ENCODE measurements at regions not wholly inside any gene's neighbourhood (a gene's known extent, or its start where the extent isn't known, plus 50 kb on each side); places are given as distances from the start of the nearest gene placed in this dataset.

- Histone ChIP-seq H3F3A (ENCODE audit: low read depth) (no peaks in the 10 kb centered on the region), H2AFZ (replicated peaks) (peak overlapping the region; percentile 98), H3K4me2 (no peak overlapping the region), H3K27ac (no peak overlapping the region), H3K9me3 (ENCODE audit: low read depth) (no peaks in the 10 kb centered on the region), H4K20me1 (ENCODE audit: low read depth) (no peaks in the 10 kb centered on the region), H3K79me2 (ENCODE audit: low read depth) (no peaks in the 10 kb centered on the region), H3K27me3 (peaks cover 7% of the 10 kb centered on the region), H3K9ac (no peak overlapping the region), H3K36me3 (no peaks in the 10 kb centered on the region), H3K4me1 (peaks cover 4% of the 10 kb centered on the region), H3K4me3 (no peak overlapping the region)
- Mint-ChIP-seq H3K4me1 (peaks cover 15% of the 10 kb centered on the region), H3K36me3 (peaks cover 2% of the 10 kb centered on the region), H3K4me3 (peak overlapping the region; percentile 69), H3K9me3 (peaks cover 3% of the 10 kb centered on the region), H3K27me3 (ENCODE audit: insufficient read depth, low read depth) (peaks cover 13% of the 10 kb centered on the region), H3K27ac (no peak overlapping the region)
- DNase-seq (ENCODE audit: low spot score), result no peak
- no peak for TF ChIP-seq CTCF (IDR thresholded peaks at IDR 0.05)
- TF ChIP-seq EZH2 (IDR thresholded peaks at IDR 0.05), result no peak
- TF ChIP-seq EZH2phosphoT487 (IDR thresholded peaks at IDR 0.05), result no peak
These were observed 215.6 kb downstream of the TTC8 start for GRCh38 chr14:89040080-89040459.

- Histone ChIP-seq H3K27ac (no peak overlapping the region), H3F3A (ENCODE audit: low read depth) (no peaks in the 10 kb centered on the region), H2AFZ (replicated peaks) (peak overlapping the region; percentile 98), H3K9me3 (ENCODE audit: low read depth) (no peaks in the 10 kb centered on the region), H3K79me2 (ENCODE audit: low read depth) (no peaks in the 10 kb centered on the region), H3K9ac (no peak overlapping the region), H4K20me1 (ENCODE audit: low read depth) (no peaks in the 10 kb centered on the region), H3K4me2 (peak overlapping the region; percentile 77), H3K4me1 (peaks cover 4% of the 10 kb centered on the region), H3K4me3 (peak overlapping the region; percentile 36), H3K36me3 (no peaks in the 10 kb centered on the region), H3K27me3 (peaks cover 7% of the 10 kb centered on the region)
- H3K4me3 Mint-ChIP-seq, result peak overlapping the region; percentile 69
- peaks cover 2% of the 10 kb centered on the region for H3K36me3 Mint-ChIP-seq
- TF ChIP-seq EZH2 (IDR thresholded peaks at IDR 0.05) (peak; percentile 33), EZH2phosphoT487 (IDR thresholded peaks at IDR 0.05) (no peak), CTCF (IDR thresholded peaks at IDR 0.05) (peak; percentile 100)
- H3K4me1 Mint-ChIP-seq, result peaks cover 15% of the 10 kb centered on the region
- peaks cover 13% of the 10 kb centered on the region for H3K27me3 Mint-ChIP-seq (ENCODE audit: insufficient read depth, low read depth)
- H3K27ac Mint-ChIP-seq, result peak overlapping the region; percentile 30
- peaks cover 3% of the 10 kb centered on the region for H3K9me3 Mint-ChIP-seq
- peak; percentile 89 for DNase-seq (ENCODE audit: low spot score)
These were observed 216.2 kb downstream of the TTC8 start for GRCh38 chr14:89040460-89041256.

- Histone ChIP-seq H3F3A (ENCODE audit: low read depth) (no peaks in the 10 kb centered on the region), H4K20me1 (ENCODE audit: low read depth) (no peaks in the 10 kb centered on the region), H3K27me3 (peaks cover 7% of the 10 kb centered on the region), H3K9ac (no peak overlapping the region), H3K79me2 (ENCODE audit: low read depth) (no peaks in the 10 kb centered on the region), H3K4me2 (no peak overlapping the region), H3K27ac (no peak overlapping the region), H3K9me3 (ENCODE audit: low read depth) (no peaks in the 10 kb centered on the region), H3K4me3 (no peak overlapping the region), H2AFZ (replicated peaks) (peak overlapping the region; percentile 98), H3K36me3 (no peaks in the 10 kb centered on the region), H3K4me1 (peaks cover 4% of the 10 kb centered on the region)
- Mint-ChIP-seq H3K36me3 (peaks cover 2% of the 10 kb centered on the region), H3K27ac (no peak overlapping the region), H3K4me3 (no peak overlapping the region), H3K4me1 (peaks cover 15% of the 10 kb centered on the region), H3K27me3 (ENCODE audit: insufficient read depth, low read depth) (peaks cover 13% of the 10 kb centered on the region), H3K9me3 (peaks cover 3% of the 10 kb centered on the region)
- TF ChIP-seq EZH2 (IDR thresholded peaks at IDR 0.05) (no peak), CTCF (IDR thresholded peaks at IDR 0.05) (no peak), EZH2phosphoT487 (IDR thresholded peaks at IDR 0.05) (no peak)
- no peak for DNase-seq (ENCODE audit: low spot score)
These were observed 216.8 kb downstream of the TTC8 start for GRCh38 chr14:89041257-89041582.

Data from neural progenitor cell (in vitro differentiated cells).